GM12892 (cell line): ENCODE measurements at regions not wholly inside any gene's neighbourhood (a gene's known extent, or its start where the extent isn't known, plus 50 kb on each side); places are given as distances from the start of the nearest gene placed in this dataset.

Source experiments
- POLR2A ChIP-seq: IDR thresholded peaks from 2 replicates; pipeline ENCODE4 v1.6.1; 2011; ENCODE audit warnings: low read depth, low read length, control low read depth
- POLR2AphosphoS5 ChIP-seq: IDR thresholded peaks from 2 replicates; pipeline ENCODE4 v1.6.1; 2011; ENCODE audit warnings: low read depth, low read length, control low read depth

- no peak for TF ChIP-seq POLR2AphosphoS5
- no peak for TF ChIP-seq POLR2A
Observed at GRCh38 chr3:124360563-124360962, 368.6 kb upstream of the ROPN1 start.
